GM19397 (cell line): ENCODE measurements at regions not wholly inside any gene's neighbourhood (a gene's known extent, or its start where the extent isn't known, plus 50 kb on each side); places are given as distances from the start of the nearest gene placed in this dataset.

Experiments
- ATAC-seq: cut with Tn5 transposase; IDR thresholded peaks from one replicate; pipeline ENCODE4 v1.9.1; 2021; ENCODE audit warnings: mild to moderate bottlenecking, moderate library complexity; ENCODE audit not compliant: unreplicated experiment

DNA sequence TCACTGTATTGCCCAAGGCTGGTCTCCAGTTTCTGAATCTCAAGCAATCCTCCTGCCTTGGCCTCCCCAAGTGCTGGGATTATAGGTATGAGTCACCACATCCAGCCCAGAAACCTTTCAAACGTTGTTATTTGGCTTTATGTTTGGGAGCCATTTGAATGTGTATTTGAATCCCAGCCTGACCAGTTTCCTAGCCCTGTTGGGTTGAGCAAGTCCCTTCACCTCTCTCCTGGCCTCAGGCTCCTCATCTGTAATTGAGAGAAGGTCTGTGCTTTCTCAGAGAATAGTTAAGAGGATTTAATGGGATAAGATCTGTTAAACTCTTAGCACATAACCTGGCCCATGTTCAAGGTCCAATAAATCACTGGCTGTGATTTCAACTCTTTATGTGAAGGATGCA lies 385.8 kb upstream of the RBFOX1 start:
- ATAC-seq: no peak

DNA sequence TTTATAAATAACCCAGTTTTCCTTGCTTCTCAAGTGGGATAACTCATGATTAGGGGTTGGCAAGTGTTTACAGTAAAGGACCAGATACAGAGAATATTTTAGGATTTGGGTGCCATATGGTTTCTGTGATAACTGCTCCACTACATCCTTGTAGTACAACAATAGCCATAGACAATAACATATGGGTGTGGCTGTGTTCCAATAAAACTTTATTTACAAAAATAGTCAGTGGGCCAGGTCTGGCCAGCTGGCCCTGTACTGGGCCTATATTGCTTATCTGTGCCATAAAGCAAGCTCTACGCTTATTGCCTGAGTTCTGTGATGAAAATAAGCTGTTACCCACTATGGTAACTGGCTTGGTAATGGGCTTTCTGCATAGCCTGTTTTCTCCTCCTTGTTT lies 386.5 kb upstream of the RBFOX1 start:
- ATAC-seq: no peak

DNA sequence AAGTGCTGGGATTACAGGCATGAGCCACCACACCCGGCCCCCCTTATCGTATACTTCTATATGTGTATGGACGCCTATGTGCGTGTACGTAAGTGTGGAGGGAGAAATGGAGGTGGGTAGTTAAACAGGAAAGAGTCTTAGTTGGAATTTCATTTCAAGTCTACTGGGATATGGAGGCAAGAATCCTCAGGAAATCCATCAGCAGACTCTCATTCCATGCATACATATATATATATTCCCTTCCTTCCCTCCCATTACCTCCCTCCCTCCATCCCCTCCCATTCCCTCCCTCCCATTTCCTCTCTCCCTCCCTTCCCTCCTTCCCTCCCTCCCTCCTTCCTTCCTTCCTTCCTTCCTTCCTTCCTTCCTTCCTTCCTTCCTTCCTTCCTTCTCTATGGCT lies 391.7 kb upstream of the RBFOX1 start:
- no peak for ATAC-seq

- no peak for ATAC-seq
Measured at GRCh38 chr16:6937641-6938040, 395.0 kb upstream of the RBFOX1 start.

GRCh38 chr16:6932871-6933385 lies 399.7 kb upstream of the RBFOX1 start:
- ATAC-seq: no peak

GRCh38 chr16:6929868-6930267 lies 402.8 kb upstream of the RBFOX1 start:
- no peak for ATAC-seq

GRCh38 chr16:6926762-6927161 lies 405.9 kb upstream of the RBFOX1 start:
- ATAC-seq: no peak

- ATAC-seq: no peak
Measured at GRCh38 chr16:6926341-6926740, 406.3 kb upstream of the RBFOX1 start.

DNA sequence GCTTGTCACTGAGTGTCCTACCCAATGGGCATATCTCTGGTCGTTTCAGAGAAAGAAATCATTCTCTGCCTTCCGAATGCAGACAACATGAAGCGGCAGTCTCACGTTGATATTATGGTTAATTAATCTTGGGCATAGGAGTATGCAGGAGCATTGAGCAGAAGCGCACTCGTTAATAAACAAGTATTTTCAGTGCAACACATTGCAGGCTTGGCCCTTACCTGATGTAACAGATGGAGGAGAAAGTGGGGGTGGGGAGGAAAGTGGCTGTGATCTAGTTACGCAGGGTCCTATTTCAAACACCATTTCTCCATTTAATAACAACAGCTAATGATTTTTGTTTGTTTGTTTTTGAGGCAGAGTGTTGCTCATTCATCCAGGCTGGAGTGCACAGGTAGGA lies 414.0 kb upstream of the RBFOX1 start:
- ATAC-seq: no peak

- ATAC-seq: no peak
Measured at GRCh38 chr16:6916946-6917345, 415.7 kb upstream of the RBFOX1 start.

DNA sequence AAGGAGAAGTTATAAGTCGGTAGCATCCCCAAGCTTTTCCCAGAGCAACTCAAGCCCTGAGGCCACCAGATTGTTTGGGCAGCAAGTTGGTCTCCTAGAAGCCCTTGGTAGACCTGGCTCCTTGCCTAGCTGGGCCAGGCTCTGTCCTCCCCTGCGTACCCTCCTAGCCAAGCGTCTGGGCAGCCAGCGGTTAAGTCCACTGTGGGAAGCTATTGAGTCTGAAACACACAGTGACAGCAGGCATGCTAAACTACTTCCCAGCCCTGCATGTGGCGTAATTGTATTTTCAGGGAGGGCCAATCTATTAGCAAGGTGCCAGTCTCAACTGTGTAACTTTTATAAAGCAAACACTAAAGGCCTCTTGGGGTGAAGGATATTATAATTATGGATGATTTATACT lies 419.1 kb upstream of the RBFOX1 start:
- ATAC-seq: no peak

DNA sequence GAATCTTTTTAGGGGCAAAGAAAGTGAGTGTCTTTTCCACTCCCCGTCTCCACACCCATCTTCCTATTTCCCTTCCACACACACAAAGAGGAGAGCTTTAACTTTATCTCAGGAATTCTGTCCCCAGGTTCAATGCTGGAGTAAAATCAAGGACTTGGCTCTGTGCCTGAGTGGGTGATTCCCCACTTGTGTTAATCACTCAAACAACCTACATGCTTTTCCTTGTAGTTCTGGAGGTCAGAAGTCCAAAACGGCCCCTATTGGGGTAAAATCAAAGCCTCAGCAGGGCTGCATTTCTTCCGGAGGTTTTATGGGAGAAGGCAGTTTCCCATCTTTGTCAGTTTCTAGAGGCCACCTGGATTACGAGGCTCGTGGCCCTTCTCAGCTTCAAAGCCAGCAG lies 422.3 kb upstream of the RBFOX1 start:
- no peak for ATAC-seq

- ATAC-seq: no peak
Measured at GRCh38 chr16:6905601-6906000, 427.0 kb upstream of the RBFOX1 start.

DNA sequence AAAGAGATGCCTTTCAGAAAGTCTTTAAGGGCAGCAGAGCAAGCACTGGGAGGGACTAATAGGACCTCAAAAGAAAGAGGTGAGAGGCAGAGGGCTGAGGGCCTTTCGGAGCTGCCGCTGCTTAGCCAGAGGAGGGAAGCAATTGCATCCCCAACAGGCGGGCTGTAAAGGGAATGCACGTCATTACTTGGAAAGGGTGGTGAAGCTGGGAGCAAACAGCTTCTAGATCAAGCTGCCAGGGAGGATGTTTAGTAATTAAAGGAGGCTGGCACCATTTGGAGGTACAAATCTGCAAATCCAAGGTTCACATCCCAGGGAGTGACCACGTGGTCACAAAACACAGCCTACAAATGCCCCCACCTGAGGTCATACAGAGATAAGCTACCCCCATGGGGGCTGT lies 429.0 kb upstream of the RBFOX1 start:
- no peak for ATAC-seq

- ATAC-seq: no peak
Measured at GRCh38 chr16:6898896-6899295, 433.7 kb upstream of the RBFOX1 start.

GRCh38 chr16:6897876-6898485 lies 434.7 kb upstream of the RBFOX1 start:
- ATAC-seq: no peak

GRCh38 chr16:6892966-6893365 lies 439.7 kb upstream of the RBFOX1 start:
- no peak for ATAC-seq

GRCh38 chr16:6891496-6891895 lies 441.1 kb upstream of the RBFOX1 start:
- ATAC-seq: no peak

DNA sequence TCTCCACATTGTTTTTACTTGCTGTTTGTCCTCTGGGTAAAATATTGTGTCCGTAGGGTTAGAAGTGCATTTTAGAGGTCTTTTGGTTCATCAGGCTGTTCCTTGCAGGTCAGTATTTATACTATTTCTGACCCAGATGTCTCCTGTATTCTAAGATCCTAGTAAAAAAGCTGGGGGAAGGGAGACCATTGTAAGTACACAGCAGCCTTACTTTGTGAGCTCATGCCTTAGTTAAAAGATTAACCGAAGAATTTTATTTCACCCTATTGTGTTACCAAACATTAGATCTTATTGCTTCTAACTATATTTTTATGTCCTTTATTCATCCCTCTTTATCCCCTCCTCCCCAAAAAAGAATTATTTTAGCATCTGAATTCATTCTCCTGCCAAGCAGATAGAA lies 444.1 kb upstream of the RBFOX1 start:
- ATAC-seq: no peak

DNA sequence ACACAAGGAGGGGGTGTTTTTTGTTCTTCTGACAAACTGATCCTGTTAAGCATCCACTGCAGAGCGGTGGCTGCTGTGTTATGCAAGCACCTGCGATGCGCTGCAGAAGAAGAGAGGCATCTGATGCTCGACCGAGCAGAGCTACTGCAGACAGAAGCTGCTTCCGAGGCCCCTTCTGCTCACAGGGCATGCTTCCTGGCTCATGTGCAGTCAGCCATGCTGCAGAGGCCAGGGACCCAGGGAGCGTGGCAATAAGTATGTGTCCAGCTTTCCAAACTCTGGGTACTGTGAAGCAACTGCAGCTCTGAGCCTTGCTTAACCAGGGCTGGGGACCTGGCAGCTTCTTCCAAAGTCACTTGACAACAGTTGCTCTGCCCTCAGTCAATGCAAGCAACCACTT lies 448.6 kb upstream of the RBFOX1 start:
- no peak for ATAC-seq

- ATAC-seq: no peak
Measured at GRCh38 chr16:6880263-6880662, 452.4 kb upstream of the RBFOX1 start.

DNA sequence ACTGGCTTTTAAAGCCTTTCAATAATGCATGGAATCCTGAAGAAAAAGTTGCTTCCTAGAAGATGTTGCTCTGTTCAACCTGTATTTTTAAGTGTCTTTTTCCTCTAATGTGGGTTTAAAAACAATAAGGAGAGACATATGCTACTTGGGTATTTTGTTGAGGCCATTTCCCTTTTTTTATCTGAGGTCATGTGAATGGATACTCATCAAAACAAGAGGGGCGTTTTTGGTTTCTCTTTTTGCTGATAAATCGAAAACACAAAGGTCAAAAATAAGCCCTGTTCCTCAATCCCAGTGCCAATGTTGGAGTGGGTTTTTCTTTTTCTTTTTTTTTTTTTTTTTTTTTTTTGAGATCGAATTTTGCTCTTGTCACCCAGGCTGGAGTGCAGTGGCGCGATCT lies 468.0 kb upstream of the RBFOX1 start:
- ATAC-seq: no peak

GRCh38 chr16:6864244-6864643 lies 468.4 kb upstream of the RBFOX1 start:
- no peak for ATAC-seq
